ENCODE measurements at regions not wholly inside any gene's neighbourhood (a gene's known extent, or its start where the extent isn't known, plus 50 kb on each side); places are given as distances from the start of the nearest gene placed in this dataset.

- no peaks in the 10 kb centered on the region for H3K27me3 ChIP-seq (ENCODE audit: control insufficient read depth, insufficient read depth, low read length)
- H3K4me3 ChIP-seq (ENCODE audit: low read depth, low read length), result no peak overlapping the region
Measured at GRCh38 chr2:47996808-47997207, 90.5 kb upstream of the FBXO11 start.

GRCh38 chr2:47999512-47999911 lies 93.2 kb upstream of the FBXO11 start:
- H3K27me3 ChIP-seq (ENCODE audit: control insufficient read depth, insufficient read depth, low read length), result no peaks in the 10 kb centered on the region
- H3K4me3 ChIP-seq (ENCODE audit: low read depth, low read length), result no peak overlapping the region
- no peaks in the 10 kb centered on the region for H3K36me3 ChIP-seq (ENCODE audit: control insufficient read depth, insufficient read depth, low read length)
- TF ChIP-seq CTCF (IDR thresholded peaks at IDR 0.05; ENCODE audit: insufficient read depth, low read length, poor library complexity, severe bottlenecking), result no peak
- no peak for DNase-seq (ENCODE audit: low read depth)

More at GRCh38 chr2:47996808-47997207, 90.5 kb upstream of the FBXO11 start:
- H3K36me3 ChIP-seq (ENCODE audit: control insufficient read depth, insufficient read depth, low read length), result no peaks in the 10 kb centered on the region
- no peak for DNase-seq (ENCODE audit: low read depth)
- TF ChIP-seq CTCF (IDR thresholded peaks at IDR 0.05; ENCODE audit: insufficient read depth, low read length, poor library complexity, severe bottlenecking), result no peak

- DNase-seq (ENCODE audit: low read depth), result no peak
- Histone ChIP-seq H3K4me3 (ENCODE audit: low read depth, low read length) (no peak overlapping the region), H3K27me3 (ENCODE audit: control insufficient read depth, insufficient read depth, low read length) (no peaks in the 10 kb centered on the region), H3K36me3 (ENCODE audit: control insufficient read depth, insufficient read depth, low read length) (no peaks in the 10 kb centered on the region)
- no peak for TF ChIP-seq CTCF (IDR thresholded peaks at IDR 0.05; ENCODE audit: insufficient read depth, low read length, poor library complexity, severe bottlenecking)
Measured at GRCh38 chr2:48001498-48001897, 95.2 kb upstream of the FBXO11 start.

- Histone ChIP-seq H3K4me3 (ENCODE audit: low read depth, low read length) (no peak overlapping the region), H3K36me3 (ENCODE audit: control insufficient read depth, insufficient read depth, low read length) (no peaks in the 10 kb centered on the region), H3K27me3 (ENCODE audit: control insufficient read depth, insufficient read depth, low read length) (no peaks in the 10 kb centered on the region)
- no peak for DNase-seq (ENCODE audit: low read depth)
- no peak for TF ChIP-seq CTCF (IDR thresholded peaks at IDR 0.05; ENCODE audit: insufficient read depth, low read length, poor library complexity, severe bottlenecking)
Measured at GRCh38 chr2:48006094-48006493, 99.8 kb upstream of the FBXO11 start.

GRCh38 chr2:48007699-48008268 lies 101.5 kb upstream of the FBXO11 start:
- Histone ChIP-seq H3K27me3 (ENCODE audit: control insufficient read depth, insufficient read depth, low read length) (no peaks in the 10 kb centered on the region), H3K4me3 (ENCODE audit: low read depth, low read length) (no peak overlapping the region), H3K36me3 (ENCODE audit: control insufficient read depth, insufficient read depth, low read length) (no peaks in the 10 kb centered on the region)
- DNase-seq (ENCODE audit: low read depth), result no peak
- no peak for TF ChIP-seq CTCF (IDR thresholded peaks at IDR 0.05; ENCODE audit: insufficient read depth, low read length, poor library complexity, severe bottlenecking)

- Histone ChIP-seq H3K36me3 (ENCODE audit: control insufficient read depth, insufficient read depth, low read length) (no peaks in the 10 kb centered on the region), H3K27me3 (ENCODE audit: control insufficient read depth, insufficient read depth, low read length) (no peaks in the 10 kb centered on the region), H3K4me3 (ENCODE audit: low read depth, low read length) (no peak overlapping the region)
- no peak for TF ChIP-seq CTCF (IDR thresholded peaks at IDR 0.05; ENCODE audit: insufficient read depth, low read length, poor library complexity, severe bottlenecking)
- no peak for DNase-seq (ENCODE audit: low read depth)
Measured at GRCh38 chr2:48009256-48009655, 103.0 kb upstream of the FBXO11 start.

Measured in kidney epithelial cell (primary cell).